ENCODE measurements at regions not wholly inside any gene's neighbourhood (a gene's known extent, or its start where the extent isn't known, plus 50 kb on each side); places are given as distances from the start of the nearest gene placed in this dataset.

- Histone ChIP-seq H3K4me1 (no peaks in the 10 kb centered on the region), H3K4me2 (no peak overlapping the region), H3K9me3 (ENCODE audit: low read depth) (no peaks in the 10 kb centered on the region), H2AFZ (replicated peaks) (no peak overlapping the region), H3K27ac (no peak overlapping the region), H3K4me3 (no peak overlapping the region), H3F3A (ENCODE audit: low read depth) (no peaks in the 10 kb centered on the region), H3K27me3 (no peaks in the 10 kb centered on the region), H3K36me3 (no peaks in the 10 kb centered on the region), H3K9ac (no peak overlapping the region), H4K20me1 (ENCODE audit: low read depth) (no peaks in the 10 kb centered on the region), H3K79me2 (ENCODE audit: low read depth) (no peaks in the 10 kb centered on the region)
- Mint-ChIP-seq H3K4me3 (no peak overlapping the region), H3K4me1 (peaks cover 13% of the 10 kb centered on the region), H3K27me3 (ENCODE audit: insufficient read depth, low read depth) (peaks cover 5% of the 10 kb centered on the region), H3K36me3 (no peaks in the 10 kb centered on the region), H3K9me3 (no peaks in the 10 kb centered on the region), H3K27ac (no peak overlapping the region)
- no peak for TF ChIP-seq EZH2 (IDR thresholded peaks at IDR 0.05)
- TF ChIP-seq CTCF (IDR thresholded peaks at IDR 0.05), result no peak
- no peak for TF ChIP-seq EZH2phosphoT487 (IDR thresholded peaks at IDR 0.05)
- DNase-seq (ENCODE audit: low spot score), result no peak
Measured at GRCh38 chr3:159911664-159912037, 77.0 kb upstream of the IL12A start.

- TF ChIP-seq EZH2phosphoT487 (IDR thresholded peaks at IDR 0.05) (no peak), EZH2 (IDR thresholded peaks at IDR 0.05) (no peak), CTCF (IDR thresholded peaks at IDR 0.05) (no peak)
- Mint-ChIP-seq H3K9me3 (no peaks in the 10 kb centered on the region), H3K27me3 (ENCODE audit: insufficient read depth, low read depth) (peaks cover 5% of the 10 kb centered on the region), H3K4me3 (no peak overlapping the region), H3K36me3 (no peaks in the 10 kb centered on the region), H3K27ac (no peak overlapping the region), H3K4me1 (peaks cover 13% of the 10 kb centered on the region)
- H3K4me2 ChIP-seq, result no peak overlapping the region
- no peak overlapping the region for H3K9ac ChIP-seq
- no peaks in the 10 kb centered on the region for H4K20me1 ChIP-seq (ENCODE audit: low read depth)
- no peak overlapping the region for H3K27ac ChIP-seq
- no peaks in the 10 kb centered on the region for H3F3A ChIP-seq (ENCODE audit: low read depth)
- no peaks in the 10 kb centered on the region for H3K4me1 ChIP-seq
- no peaks in the 10 kb centered on the region for H3K27me3 ChIP-seq
- no peaks in the 10 kb centered on the region for H3K36me3 ChIP-seq
- DNase-seq (ENCODE audit: low spot score), result no peak
- H3K9me3 ChIP-seq (ENCODE audit: low read depth), result no peaks in the 10 kb centered on the region
- H3K79me2 ChIP-seq (ENCODE audit: low read depth), result no peaks in the 10 kb centered on the region
- no peak overlapping the region for H3K4me3 ChIP-seq
- H2AFZ ChIP-seq (replicated peaks), result no peak overlapping the region
Measured at GRCh38 chr3:159913712-159914414, 74.8 kb upstream of the IL12A start.

GRCh38 chr3:159914426-159914825, 74.2 kb upstream of the IL12A start:
- TF ChIP-seq EZH2 (IDR thresholded peaks at IDR 0.05) (no peak), EZH2phosphoT487 (IDR thresholded peaks at IDR 0.05) (no peak), CTCF (IDR thresholded peaks at IDR 0.05) (no peak)
- Histone ChIP-seq H3K4me2 (no peak overlapping the region), H2AFZ (replicated peaks) (no peak overlapping the region), H3K4me3 (no peak overlapping the region), H3K9me3 (ENCODE audit: low read depth) (no peaks in the 10 kb centered on the region), H3K4me1 (no peaks in the 10 kb centered on the region), H3K9ac (no peak overlapping the region), H3F3A (ENCODE audit: low read depth) (no peaks in the 10 kb centered on the region), H3K27ac (no peak overlapping the region), H4K20me1 (ENCODE audit: low read depth) (no peaks in the 10 kb centered on the region), H3K36me3 (no peaks in the 10 kb centered on the region), H3K79me2 (ENCODE audit: low read depth) (no peaks in the 10 kb centered on the region), H3K27me3 (no peaks in the 10 kb centered on the region)
- H3K36me3 Mint-ChIP-seq, result no peaks in the 10 kb centered on the region
- DNase-seq (ENCODE audit: low spot score), result no peak
- peaks cover 13% of the 10 kb centered on the region for H3K4me1 Mint-ChIP-seq
- peaks cover 5% of the 10 kb centered on the region for H3K27me3 Mint-ChIP-seq (ENCODE audit: insufficient read depth, low read depth)
- H3K9me3 Mint-ChIP-seq, result no peaks in the 10 kb centered on the region
- H3K27ac Mint-ChIP-seq, result no peak overlapping the region
- H3K4me3 Mint-ChIP-seq, result no peak overlapping the region
